Stomach (tissue), 8 donors: ENCODE measurements at regions not wholly inside any gene's neighbourhood (a gene's known extent, or its start where the extent isn't known, plus 50 kb on each side); places are given as distances from the start of the nearest gene placed in this dataset.
A peak's percentile ranks its signal among the peaks of the same experiment; 100 is the strongest.

ENCODE experiments used
- DNase-seq, 2 donors: peaks; one replicate each; pipeline versions ENCODE4 v3.0.0 to v3.0.0-alpha.2; 2013 to 2019
- H3K27ac ChIP-seq, 5 donors: fragments of 200-600 bp in 4 of 5; sonication (generic) in 4 of 5; one replicate each; pipeline ENCODE4 v1.5.1; 2013 to 2019; ENCODE audit warnings: mild to moderate bottlenecking in 1 of 5, moderate library complexity in 1 of 5
- H3K27me3 ChIP-seq, 3 donors: fragments of 200-600 bp; sonication (generic); one replicate each; pipeline ENCODE4 v1.5.1; 2017 to 2019; ENCODE audit warnings: mixed run types in 1 of 3
- H3K36me3 ChIP-seq, 4 donors: fragments of 200-600 bp; sonication (generic); 1 replicate in 3 of 4; 2 replicates in 1 of 4; pipeline ENCODE4 v1.5.1; 2016 to 2019
- H3K4me1 ChIP-seq, 4 donors: fragments of 200-600 bp; sonication (generic); one replicate each; pipeline ENCODE4 v1.5.1; 2016 to 2019
- H3K4me3 ChIP-seq, 4 donors: fragments of 200-600 bp; sonication (generic) in 3 of 4; one replicate each; pipeline ENCODE4 v1.5.1; 2016 to 2019; ENCODE audit warnings: mild to moderate bottlenecking in 1 of 4
- H3K9me3 ChIP-seq, 4 donors: fragments of 200-600 bp; sonication (generic); one replicate each; pipeline ENCODE4 v1.5.1; 2016 to 2019
- EP300 ChIP-seq: sonication (generic); formaldehyde crosslinking; IDR thresholded peaks from one replicate; pipeline ENCODE4 v1.6.1; 2017; ENCODE audit warnings: antibody characterized with exemption
- POLR2A ChIP-seq, 4 donors: fragments of 450-650 bp; IDR thresholded peaks; one replicate each; pipeline ENCODE4 v1.6.1; 2016; ENCODE audit warnings: antibody characterized with exemption in 4 of 4, control low read depth in 2 of 4, mild to moderate bottlenecking in 1 of 4, moderate library complexity in 1 of 4
- POLR2AphosphoS5 ChIP-seq, 3 donors: sonication (generic); formaldehyde crosslinking; IDR thresholded peaks; one replicate each; pipeline ENCODE4 v1.6.1; 2016; ENCODE audit warnings: antibody characterized with exemption in 3 of 3
- WGBS, 5 donors: extraction: QIAGEN DNeasy Blood & Tissue Kit in 3 of 5; methylation state at CpG; one replicate each; pipeline versions ENCODE4 v1.1.5 to v1.1.7; 2013 to 2018; 5-methylcytosine and 5-hydroxymethylcytosine counted together
- intact Hi-C: fragments of 100-400 bp; cut with DNase I; formaldehyde crosslinking; loops from one replicate; pipeline ENCODE4 v1.15.1; 2023; ENCODE audit warnings: low total_unique reads
- TF ChIP-seq, protein P1 (sequence below), 7 experiments: fragments of 450-650 bp in 4 of 7; fragments of 200-600 bp in 3 of 7; sonication (generic) in 3 of 7; IDR thresholded peaks; one replicate each; pipeline ENCODE4 v1.5.1; 2016 to 2019; ENCODE audit warnings: antibody characterized with exemption in 7 of 7, control low read depth in 2 of 7, mild to moderate bottlenecking in 1 of 7
- donor health status: healthy with polysubstance abuse.
- donor health status: Bipolar disorder and iron deficiency.
- donor health status: healthy.

DNA sequence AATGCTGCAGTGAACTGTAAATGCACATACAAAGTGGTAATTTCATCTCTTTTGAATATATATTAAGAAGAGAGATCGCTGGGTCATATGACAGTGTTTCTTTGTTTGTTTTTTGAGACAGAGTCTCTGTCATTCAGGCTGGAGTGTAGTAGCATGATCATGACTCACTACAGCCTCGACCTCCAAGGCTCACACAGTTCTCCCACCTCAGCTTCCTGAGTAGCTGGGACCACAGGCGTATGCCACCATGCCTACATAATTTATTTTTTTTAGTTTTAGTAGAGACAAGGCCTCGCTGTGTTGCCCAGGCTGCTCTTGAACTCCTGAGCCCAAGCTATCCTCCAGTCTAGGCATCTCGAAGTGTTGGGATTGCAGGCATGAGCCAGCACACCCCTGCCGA is 62.4 kb upstream of the ACSS3 start:
- Histone ChIP-seq H3K4me3 (no peak overlapping the region), H3K27ac (no peak overlapping the region), H3K27me3 (no peaks in the 10 kb centered on the region), H3K9me3 (no peaks in the 10 kb centered on the region), H3K4me1 (no peaks in the 10 kb centered on the region), H3K36me3 (no peaks in the 10 kb centered on the region)
- WGBS, 5 donors = 73 to 84% (median 75%) methylated on average over 6 of the region's 6 CpGs
- intact Hi-C loops = no loop called here
- TF ChIP-seq POLR2A (IDR thresholded peaks at IDR 0.05) (no peak), EP300 (no peak), POLR2AphosphoS5 (IDR thresholded peaks at IDR 0.05) (no peak)
- TF ChIP-seq, protein P1, sequence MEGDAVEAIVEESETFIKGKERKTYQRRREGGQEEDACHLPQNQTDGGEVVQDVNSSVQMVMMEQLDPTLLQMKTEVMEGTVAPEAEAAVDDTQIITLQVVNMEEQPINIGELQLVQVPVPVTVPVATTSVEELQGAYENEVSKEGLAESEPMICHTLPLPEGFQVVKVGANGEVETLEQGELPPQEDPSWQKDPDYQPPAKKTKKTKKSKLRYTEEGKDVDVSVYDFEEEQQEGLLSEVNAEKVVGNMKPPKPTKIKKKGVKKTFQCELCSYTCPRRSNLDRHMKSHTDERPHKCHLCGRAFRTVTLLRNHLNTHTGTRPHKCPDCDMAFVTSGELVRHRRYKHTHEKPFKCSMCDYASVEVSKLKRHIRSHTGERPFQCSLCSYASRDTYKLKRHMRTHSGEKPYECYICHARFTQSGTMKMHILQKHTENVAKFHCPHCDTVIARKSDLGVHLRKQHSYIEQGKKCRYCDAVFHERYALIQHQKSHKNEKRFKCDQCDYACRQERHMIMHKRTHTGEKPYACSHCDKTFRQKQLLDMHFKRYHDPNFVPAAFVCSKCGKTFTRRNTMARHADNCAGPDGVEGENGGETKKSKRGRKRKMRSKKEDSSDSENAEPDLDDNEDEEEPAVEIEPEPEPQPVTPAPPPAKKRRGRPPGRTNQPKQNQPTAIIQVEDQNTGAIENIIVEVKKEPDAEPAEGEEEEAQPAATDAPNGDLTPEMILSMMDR (IDR thresholded peaks at IDR 0.05) = no peak
- DNase-seq = no peak

DNA sequence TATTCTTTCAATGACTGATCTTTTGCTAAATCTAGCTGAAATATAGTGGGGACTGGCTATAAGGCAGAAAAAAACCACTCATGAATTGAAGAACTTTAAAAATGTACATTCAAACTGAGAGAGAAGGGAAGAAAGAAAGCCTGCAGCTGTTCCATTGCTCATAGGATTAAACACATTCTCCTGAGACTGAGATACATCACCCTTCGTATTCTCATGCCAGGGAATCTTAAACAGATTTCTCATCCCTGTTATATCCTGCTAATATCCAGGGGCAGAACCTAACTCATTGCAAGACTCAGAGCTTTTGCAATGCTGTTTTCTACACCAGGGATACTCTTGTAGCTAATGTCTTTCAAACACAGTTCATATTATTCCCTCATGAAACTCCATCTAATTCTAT is 67.2 kb upstream of the ACSS3 start:
- H3K27me3 ChIP-seq = no peaks in the 10 kb centered on the region
- H3K4me3 ChIP-seq = no peak overlapping the region
- 39 to 78% (median 71%) methylated on average over 1 of the region's 1 CpG for WGBS, 5 donors
- H3K4me1 ChIP-seq = no peaks in the 10 kb centered on the region
- TF ChIP-seq POLR2A (IDR thresholded peaks at IDR 0.05) (no peak), POLR2AphosphoS5 (IDR thresholded peaks at IDR 0.05) (no peak), EP300 (no peak)
- TF ChIP-seq, protein P1 (IDR thresholded peaks at IDR 0.05) = no peak
- no peaks in the 10 kb centered on the region for H3K9me3 ChIP-seq
- intact Hi-C loops = no loop called here
- no peak for DNase-seq
- no peaks in the 10 kb centered on the region for H3K36me3 ChIP-seq
- H3K27ac ChIP-seq = no peak overlapping the region

DNA sequence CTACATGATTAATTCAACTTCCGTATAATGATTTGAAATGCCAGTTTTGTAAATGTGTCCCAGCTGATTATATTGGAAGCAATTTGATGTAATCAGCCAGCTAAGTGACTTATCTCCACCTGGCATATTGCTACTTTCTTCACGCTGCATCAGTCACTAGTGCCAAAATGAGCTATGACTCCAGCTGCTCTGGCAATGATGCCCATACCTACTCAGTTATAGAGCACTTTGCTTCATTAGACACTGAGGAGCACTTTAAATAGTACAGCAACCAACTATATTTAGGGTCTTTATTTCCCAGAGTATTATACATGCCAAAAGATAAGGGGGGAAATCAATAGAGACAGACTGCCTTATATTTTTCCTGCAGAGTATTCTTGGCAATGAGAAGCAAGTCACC is 67.9 kb upstream of the LIN7A start:
- intact Hi-C loops = no loop called here
- 37 to 70% (median 40%) methylated on average over 2 of the region's 2 CpGs for WGBS, 5 donors
- H3K27ac ChIP-seq = no peak overlapping the region

DNA sequence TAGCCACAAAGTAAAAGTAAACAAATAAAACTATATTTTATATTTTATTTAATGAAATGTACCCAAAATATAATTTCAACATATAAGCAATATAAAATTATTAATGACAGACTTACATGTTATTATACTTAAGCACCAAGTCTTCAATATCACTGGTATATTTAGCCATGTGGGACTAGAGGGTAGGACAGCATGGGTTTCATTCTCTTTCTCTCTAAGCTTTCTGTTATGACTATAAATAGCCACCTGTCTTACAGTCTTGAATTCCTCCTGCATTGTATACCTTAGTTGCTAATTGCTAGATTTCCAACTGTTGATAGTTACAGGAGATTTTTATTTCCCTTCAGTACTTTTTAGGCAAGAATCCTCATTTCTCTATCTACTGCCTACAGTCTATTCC is 63.1 kb upstream of the LIN7A start:
- H3K27ac ChIP-seq = no peak overlapping the region
- intact Hi-C loops = no loop called here

More for the DNA sequence above, 67.9 kb upstream of the LIN7A start:
- no peaks in the 10 kb centered on the region for H3K27me3 ChIP-seq
- H3K9me3 ChIP-seq = no peaks in the 10 kb centered on the region
- DNase-seq = peak in 1 of 2 donors; percentile 14
- H3K4me1 ChIP-seq = no peaks in the 10 kb centered on the region
- H3K4me3 ChIP-seq = no peak overlapping the region
- TF ChIP-seq POLR2AphosphoS5 (IDR thresholded peaks at IDR 0.05) (no peak), POLR2A (IDR thresholded peaks at IDR 0.05) (no peak), EP300 (no peak)
- TF ChIP-seq, protein P1 (IDR thresholded peaks at IDR 0.05) = no peak
- no peaks in the 10 kb centered on the region for H3K36me3 ChIP-seq

More for the DNA sequence above, 63.1 kb upstream of the LIN7A start:
- no peaks in the 10 kb centered on the region for H3K27me3 ChIP-seq
- no peak overlapping the region for H3K4me3 ChIP-seq
- H3K4me1 ChIP-seq = peaks cover 0 to 6% (median 0%) of the 10 kb centered on the region in 4 donors
- H3K9me3 ChIP-seq = no peaks in the 10 kb centered on the region
- no peak for DNase-seq
- H3K36me3 ChIP-seq = no peaks in the 10 kb centered on the region
- TF ChIP-seq POLR2A (IDR thresholded peaks at IDR 0.05) = no peak
- TF ChIP-seq, protein P1 (IDR thresholded peaks at IDR 0.05) = no peak
- TF ChIP-seq EP300 = no peak
- no peak for TF ChIP-seq POLR2AphosphoS5 (IDR thresholded peaks at IDR 0.05)
